NCI-H524 treated with DMSO at 0.1 percent for 48 hours (cell line): ENCODE measurements at regions not wholly inside any gene's neighbourhood (a gene's known extent, or its start where the extent isn't known, plus 50 kb on each side); places are given as distances from the start of the nearest gene placed in this dataset.

Experiments used
- DNase-seq: peaks from one replicate; lab custom pipeline; 2025; lab: John Stamatoyannopoulos, UW

DNA sequence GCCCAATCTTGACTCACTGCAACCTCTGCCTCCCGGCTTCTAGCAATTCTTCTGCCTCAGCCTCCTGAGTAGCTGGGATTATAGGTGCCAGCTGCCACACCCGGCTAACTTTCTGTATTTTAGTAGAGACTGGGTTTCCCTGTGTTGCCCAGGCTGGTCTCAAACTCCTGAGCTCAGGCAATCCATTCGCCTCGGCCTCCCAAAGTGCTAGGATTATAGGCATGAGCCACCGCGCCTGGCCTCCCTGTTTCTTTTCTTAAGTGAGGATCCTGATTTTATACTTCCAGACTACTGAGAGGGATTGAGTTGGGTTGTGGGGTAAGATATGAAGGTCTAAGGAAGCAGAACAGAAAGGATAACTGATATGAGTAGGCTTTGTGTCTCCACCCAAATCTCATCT lies 106.8 kb downstream of the CNTN3 start:
- DNase-seq, result no peak

DNA sequence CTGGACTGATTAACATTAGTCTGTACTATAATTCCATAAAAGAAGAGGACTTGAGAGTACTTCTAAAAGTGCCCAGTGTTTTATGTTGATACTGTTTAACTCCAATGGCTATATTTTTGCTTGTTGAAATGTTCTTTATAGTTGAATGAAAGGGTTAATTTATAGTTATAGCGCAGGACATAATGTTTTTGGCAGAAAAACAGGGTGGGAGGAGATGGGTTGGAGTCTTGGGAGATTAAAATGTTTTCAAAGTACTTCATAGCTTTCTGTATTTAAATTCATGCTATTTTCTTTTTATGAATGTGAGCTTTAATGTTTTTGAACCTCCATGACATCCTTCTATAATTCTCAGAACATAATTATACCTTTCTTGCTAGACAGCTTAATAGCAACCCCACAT lies 108.2 kb downstream of the CNTN3 start:
- DNase-seq, result no peak

GRCh38 chr3:74501007-74501406 lies 113.5 kb downstream of the CNTN3 start:
- no peak for DNase-seq

- DNase-seq, result no peak
Observed at GRCh38 chr3:74500257-74500656, 114.2 kb downstream of the CNTN3 start.

GRCh38 chr3:74491874-74492273 lies 122.6 kb downstream of the CNTN3 start:
- DNase-seq, result no peak

GRCh38 chr3:74489050-74489792 lies 125.2 kb downstream of the CNTN3 start:
- no peak for DNase-seq

- DNase-seq, result no peak
Observed at GRCh38 chr3:74479915-74480314, 134.5 kb downstream of the CNTN3 start.

- DNase-seq, result no peak
Observed at GRCh38 chr3:74470313-74470712, 144.1 kb downstream of the CNTN3 start.

DNA sequence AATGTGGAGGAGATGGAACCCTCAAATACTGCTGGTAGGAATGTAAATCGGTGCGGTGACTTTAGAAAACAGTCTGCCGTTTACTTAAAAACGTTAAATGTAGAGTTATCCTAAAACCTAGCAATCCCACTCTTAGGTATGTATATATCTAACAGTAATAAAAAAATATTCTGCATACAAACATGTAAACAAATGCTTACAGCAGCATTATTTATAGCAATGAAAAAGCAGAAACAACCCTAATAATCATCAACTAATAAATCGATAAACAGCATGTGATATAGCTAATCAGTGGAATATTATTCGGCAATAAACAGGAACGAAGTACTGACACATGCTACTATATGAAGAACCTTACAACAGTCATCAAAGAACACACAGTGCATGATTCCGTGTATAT lies 144.7 kb downstream of the CNTN3 start:
- no peak for DNase-seq

DNA sequence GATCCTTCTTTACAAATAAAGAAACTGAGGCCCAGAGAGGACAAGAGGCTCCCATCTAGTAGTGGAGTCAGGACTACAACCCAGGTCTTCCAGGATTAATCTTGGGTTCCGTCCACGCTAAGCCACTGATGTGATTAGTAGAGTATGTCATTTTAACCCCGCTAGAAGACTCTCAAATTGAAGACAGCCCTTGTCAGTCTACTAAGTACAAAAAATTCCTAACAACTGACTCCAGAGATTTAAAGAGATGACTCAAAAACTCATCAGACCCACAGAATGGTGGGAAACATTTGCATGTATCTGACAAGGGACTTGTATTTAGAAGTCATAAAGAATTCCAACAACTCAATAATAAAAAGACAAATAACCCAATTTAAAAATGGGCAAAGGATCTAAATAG lies 145.3 kb downstream of the CNTN3 start:
- no peak for DNase-seq

GRCh38 chr3:74465715-74466410 lies 148.6 kb downstream of the CNTN3 start:
- DNase-seq, result no peak

DNA sequence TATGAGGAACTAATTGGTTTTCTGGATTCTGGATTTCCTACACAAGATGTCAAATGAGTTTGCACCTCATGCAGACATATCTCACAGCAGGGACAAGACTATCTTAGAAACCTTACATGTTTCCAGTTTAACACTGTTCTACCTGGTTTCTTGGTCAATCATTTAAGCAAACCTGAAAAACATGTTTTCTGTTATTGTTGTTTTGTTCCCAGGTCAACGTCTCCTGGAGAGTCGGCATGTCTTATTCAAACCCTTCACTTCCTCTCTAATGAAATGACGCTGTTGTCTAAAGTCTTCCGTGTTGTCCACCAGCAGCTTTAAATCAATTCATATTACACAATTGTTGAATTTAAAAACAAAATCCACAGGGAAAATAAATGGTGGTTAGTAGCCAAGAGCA lies 150.9 kb downstream of the CNTN3 start:
- DNase-seq, result no peak

DNA sequence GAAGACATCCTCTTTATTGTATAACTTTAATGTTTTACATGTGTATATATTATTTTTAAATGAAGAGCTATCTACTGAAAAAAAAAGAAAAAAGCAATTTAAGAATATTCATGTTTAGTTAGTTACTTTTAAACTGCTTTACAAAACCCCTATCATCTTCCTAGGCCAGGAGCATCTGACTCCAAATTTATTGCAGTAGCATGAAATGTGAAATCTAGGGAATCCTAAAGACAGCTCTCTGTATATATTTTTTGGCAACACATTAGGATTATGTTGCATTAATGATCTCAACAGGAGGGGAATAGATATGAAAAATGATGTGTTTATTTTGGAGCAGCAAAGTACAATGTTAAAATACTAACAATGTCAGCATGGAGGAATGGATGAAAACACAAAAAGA lies 158.3 kb downstream of the CNTN3 start:
- DNase-seq, result no peak

GRCh38 chr3:74447221-74447620 lies 167.2 kb downstream of the CNTN3 start:
- DNase-seq, result peak; percentile 70

- DNase-seq, result no peak
Observed at GRCh38 chr3:74445541-74445940, 168.9 kb downstream of the CNTN3 start.

- no peak for DNase-seq
Observed at GRCh38 chr3:74443102-74443501, 171.4 kb downstream of the CNTN3 start.

DNA sequence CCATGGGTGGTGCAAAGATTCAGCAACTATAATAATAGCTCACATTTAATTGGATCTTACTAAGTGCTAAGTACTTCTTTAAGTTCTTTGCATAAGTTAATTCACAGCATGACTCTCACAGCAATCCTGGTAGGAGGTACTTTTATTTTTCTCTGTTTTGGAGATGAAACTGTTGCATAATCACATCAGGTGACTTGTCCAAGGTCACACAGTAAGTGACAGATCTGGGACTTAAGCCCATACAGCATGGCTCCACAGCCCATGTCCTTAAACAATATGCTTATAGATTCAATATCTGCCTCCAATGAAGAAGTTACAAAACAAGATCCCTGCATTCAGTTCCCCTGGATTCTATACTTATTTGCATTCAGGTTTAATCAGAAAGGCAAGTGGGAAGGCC lies 171.8 kb downstream of the CNTN3 start:
- no peak for DNase-seq

DNA sequence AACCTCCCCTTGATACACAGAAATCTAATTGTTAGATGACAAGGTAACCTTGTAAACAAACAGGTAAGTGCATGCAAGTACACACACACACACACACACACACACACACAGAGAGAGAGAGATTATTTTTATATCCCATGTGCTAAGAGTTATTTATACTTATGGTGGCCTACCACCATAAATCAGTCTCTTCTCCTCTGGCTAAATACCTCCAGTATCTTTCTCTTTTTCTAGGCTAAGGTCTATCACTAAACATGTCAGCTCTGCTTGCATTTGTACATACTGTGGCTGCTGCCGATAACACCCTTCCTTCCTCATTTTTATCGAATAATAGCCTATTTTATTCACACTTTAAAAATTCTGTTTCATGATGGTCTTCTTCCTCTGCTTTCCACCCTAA lies 172.4 kb downstream of the CNTN3 start:
- no peak for DNase-seq

GRCh38 chr3:74436184-74436583 lies 178.3 kb downstream of the CNTN3 start:
- no peak for DNase-seq

DNA sequence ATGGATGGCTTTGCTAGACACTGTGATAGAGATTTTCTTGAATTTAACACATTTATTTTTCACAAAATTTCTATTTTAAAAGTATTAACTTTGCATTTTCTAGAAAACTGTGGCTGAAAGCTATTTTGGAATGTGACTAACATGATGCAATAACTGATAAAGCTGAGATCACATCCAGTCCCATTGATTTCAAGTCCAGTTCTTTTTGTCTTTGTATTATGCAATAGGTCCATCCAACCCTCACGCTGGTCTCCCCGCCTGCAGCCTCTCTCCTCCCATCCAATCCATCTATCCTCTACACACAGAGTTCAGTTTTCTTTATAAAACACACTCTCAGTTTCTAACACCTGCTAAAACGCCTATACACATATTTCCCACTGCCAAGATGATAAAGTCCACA lies 178.8 kb downstream of the CNTN3 start:
- no peak for DNase-seq

DNA sequence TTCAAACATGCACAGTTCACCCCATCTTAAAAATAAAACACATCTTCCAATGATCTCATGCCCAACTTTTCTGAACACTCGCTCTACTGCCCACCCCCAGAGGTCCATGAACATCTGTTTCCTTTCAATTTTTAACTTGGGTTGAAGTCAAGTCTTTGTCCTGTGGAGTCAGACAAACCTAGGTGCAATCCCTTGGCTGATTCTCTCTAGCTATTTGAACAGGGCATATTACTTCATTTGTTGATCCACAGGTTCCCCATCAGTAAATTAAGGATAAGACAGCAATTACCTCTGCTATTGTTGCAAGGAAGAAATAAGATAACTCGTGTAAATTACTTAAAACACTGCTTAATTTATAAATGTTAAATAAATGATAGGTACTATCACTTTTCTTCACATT lies 180.1 kb downstream of the CNTN3 start:
- no peak for DNase-seq

DNA sequence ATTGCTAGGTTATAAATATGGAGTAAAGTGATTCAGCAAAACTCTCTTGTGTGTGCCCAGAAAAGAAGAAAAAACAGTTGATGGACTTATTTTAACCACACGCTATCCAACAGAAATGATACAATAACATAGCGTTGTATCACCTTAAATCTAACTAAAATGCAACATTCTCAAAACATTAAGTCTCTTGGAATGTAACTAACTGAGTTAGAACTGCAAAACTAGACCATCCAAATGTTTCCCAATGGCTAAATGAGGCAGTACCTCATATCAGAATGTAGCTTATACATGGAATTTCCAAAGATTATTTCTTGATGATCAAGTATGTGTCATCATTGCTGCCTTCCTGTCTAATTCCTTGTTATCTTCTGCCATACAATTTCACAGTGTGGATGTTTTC lies 187.9 kb downstream of the CNTN3 start:
- DNase-seq, result no peak

- DNase-seq, result no peak
Observed at GRCh38 chr3:74423867-74424266, 190.6 kb downstream of the CNTN3 start.
